HFFc6 (cell line): ENCODE measurements at regions not wholly inside any gene's neighbourhood (a gene's known extent, or its start where the extent isn't known, plus 50 kb on each side); places are given as distances from the start of the nearest gene placed in this dataset.

Source experiments
- DNase-seq: peaks from one replicate; pipeline ENCODE4 v3.0.0-alpha.2; 2018
- H3K27ac Mint-ChIP-seq: 2 replicates; pipeline ENCODE4 v1.8.0; 2020; ENCODE audit warnings: mild to moderate bottlenecking, mixed read lengths
- H3K27me3 Mint-ChIP-seq: 2 replicates; pipeline ENCODE4 v1.8.0; 2021; ENCODE audit warnings: mild to moderate bottlenecking, moderate library complexity, mixed read lengths; ENCODE audit not compliant: insufficient read depth
- H3K36me3 Mint-ChIP-seq: 2 replicates; pipeline ENCODE4 v1.8.0; 2021; ENCODE audit warnings: low read depth, mixed read lengths
- H3K4me1 Mint-ChIP-seq: 2 replicates; pipeline ENCODE4 v1.8.0; 2020; ENCODE audit warnings: low read depth, mixed read lengths
- H3K4me3 Mint-ChIP-seq: 2 replicates; pipeline ENCODE4 v1.8.0; 2020; ENCODE audit warnings: mild to moderate bottlenecking, moderate library complexity, mixed read lengths
- H3K9me3 Mint-ChIP-seq: 2 replicates; pipeline ENCODE4 v1.8.0; 2020; ENCODE audit warnings: mild to moderate bottlenecking, mixed read lengths
- CTCF ChIP-seq: fragments of 200-600 bp; sonication (generic); IDR thresholded peaks from 2 replicates; pipeline ENCODE4 v1.5.0; 2021; ENCODE audit warnings: antibody characterized with exemption, mild to moderate bottlenecking

GRCh38 chr2:118672571-118673158 is 174.8 kb downstream of the EN1 start:
- no peak overlapping the region for H3K27ac Mint-ChIP-seq
- DNase-seq = no peak
- H3K27me3 Mint-ChIP-seq = peaks cover 10% of the 10 kb centered on the region
- H3K4me1 Mint-ChIP-seq = peaks cover 54% of the 10 kb centered on the region
- no peak overlapping the region for H3K4me3 Mint-ChIP-seq
- H3K9me3 Mint-ChIP-seq = no peaks in the 10 kb centered on the region
- TF ChIP-seq CTCF = no peak
- H3K36me3 Mint-ChIP-seq = no peaks in the 10 kb centered on the region

GRCh38 chr2:118671701-118672454 is 175.6 kb downstream of the EN1 start:
- Mint-ChIP-seq H3K4me3 (no peak overlapping the region), H3K36me3 (no peaks in the 10 kb centered on the region), H3K27ac (no peak overlapping the region), H3K4me1 (peaks cover 62% of the 10 kb centered on the region), H3K27me3 (peaks cover 2% of the 10 kb centered on the region; the same call in 1 of the 2 replicates), H3K9me3 (no peaks in the 10 kb centered on the region)
- no peak for DNase-seq
- TF ChIP-seq CTCF = no peak

GRCh38 chr2:118670838-118671237 is 176.6 kb downstream of the EN1 start:
- H3K9me3 Mint-ChIP-seq = no peaks in the 10 kb centered on the region
- peak overlapping the region; percentile 100 for H3K27ac Mint-ChIP-seq
- H3K27me3 Mint-ChIP-seq = no peaks in the 10 kb centered on the region
- peaks cover 72% of the 10 kb centered on the region for H3K4me1 Mint-ChIP-seq
- no peaks in the 10 kb centered on the region for H3K36me3 Mint-ChIP-seq
- no peak for TF ChIP-seq CTCF
- peak overlapping the region; percentile 83; the same call in 1 of the 2 replicates for H3K4me3 Mint-ChIP-seq
- peak; percentile 16 for DNase-seq

GRCh38 chr2:118670276-118670675 is 177.2 kb downstream of the EN1 start:
- DNase-seq = no peak
- Mint-ChIP-seq H3K4me3 (peak overlapping the region; percentile 83), H3K4me1 (peaks cover 78% of the 10 kb centered on the region), H3K27me3 (no peaks in the 10 kb centered on the region), H3K9me3 (no peaks in the 10 kb centered on the region), H3K36me3 (0 out of 2 replicates have a peak, but pooled peaks cover 1% of the 10 kb centered on the region), H3K27ac (peak overlapping the region; percentile 100)
- TF ChIP-seq CTCF = no peak

GRCh38 chr2:118669654-118670053 is 177.8 kb downstream of the EN1 start:
- peak overlapping the region; percentile 100 for H3K27ac Mint-ChIP-seq
- peak overlapping the region; percentile 83 for H3K4me3 Mint-ChIP-seq
- no peak for TF ChIP-seq CTCF
- no peak for DNase-seq
- H3K27me3 Mint-ChIP-seq = no peaks in the 10 kb centered on the region
- H3K9me3 Mint-ChIP-seq = no peaks in the 10 kb centered on the region
- peaks cover 83% of the 10 kb centered on the region for H3K4me1 Mint-ChIP-seq
- 0 out of 2 replicates have a peak, but pooled peaks cover 3% of the 10 kb centered on the region for H3K36me3 Mint-ChIP-seq
